ENCODE measurements at regions not wholly inside any gene's neighbourhood (a gene's known extent, or its start where the extent isn't known, plus 50 kb on each side); places are given as distances from the start of the nearest gene placed in this dataset.
"Not testable (repeated sequence)": the region's sequence is repeated elsewhere in the genome, so short reads cannot be mapped to it uniquely, and the experiment has no call there.

DNA sequence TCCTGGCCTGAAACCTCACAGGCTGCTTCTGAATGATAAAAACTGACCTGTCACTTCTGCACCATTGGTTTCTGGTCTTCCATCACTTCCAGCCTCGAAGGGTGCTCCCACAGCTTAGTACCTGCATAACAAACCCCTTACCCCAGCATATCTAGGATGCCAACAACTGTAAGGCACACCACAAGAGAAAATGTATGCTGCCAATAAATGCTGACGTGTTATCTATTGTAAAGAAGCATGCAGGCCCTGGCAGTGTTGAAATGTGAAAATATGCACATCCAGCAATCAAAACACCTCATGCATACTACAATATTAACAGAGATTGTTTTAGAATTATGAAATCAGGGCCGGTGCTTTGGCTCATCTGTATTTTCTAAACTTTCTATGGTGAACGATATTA lies 242.0 kb upstream of the NSMCE3 start:
- no peak for DNase-seq (ENCODE audit: low spot score)

GRCh38 chr15:29505535-29505934 lies 235.9 kb upstream of the NSMCE3 start:
- not testable (repeated sequence) for DNase-seq (ENCODE audit: low spot score)

GRCh38 chr15:29490747-29491471 lies 221.3 kb upstream of the NSMCE3 start:
- no peak for DNase-seq (ENCODE audit: low spot score)

DNA sequence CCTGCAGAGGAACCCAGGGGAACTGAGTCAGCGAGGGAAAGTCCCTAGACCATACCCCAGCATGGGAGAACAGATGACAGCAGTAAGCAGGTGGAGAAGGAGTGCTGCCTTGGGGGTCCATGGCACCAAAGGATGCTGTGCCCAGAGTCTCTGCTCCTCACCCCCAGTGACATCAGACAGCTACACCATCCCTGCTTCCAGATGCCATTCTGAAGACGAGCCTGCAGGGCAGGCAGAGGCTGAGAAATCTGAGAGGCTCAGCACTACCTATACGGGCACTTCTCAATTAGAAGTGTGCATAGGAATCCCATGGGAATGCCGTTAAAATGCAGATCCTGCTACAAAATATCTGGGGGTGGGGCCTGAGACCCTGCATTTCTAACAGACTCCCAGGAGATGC lies 211.3 kb upstream of the NSMCE3 start:
- no peak for DNase-seq (ENCODE audit: low spot score)

- DNase-seq (ENCODE audit: low spot score): no peak
These were observed 210.7 kb upstream of the NSMCE3 start for GRCh38 chr15:29480278-29480677.

DNA sequence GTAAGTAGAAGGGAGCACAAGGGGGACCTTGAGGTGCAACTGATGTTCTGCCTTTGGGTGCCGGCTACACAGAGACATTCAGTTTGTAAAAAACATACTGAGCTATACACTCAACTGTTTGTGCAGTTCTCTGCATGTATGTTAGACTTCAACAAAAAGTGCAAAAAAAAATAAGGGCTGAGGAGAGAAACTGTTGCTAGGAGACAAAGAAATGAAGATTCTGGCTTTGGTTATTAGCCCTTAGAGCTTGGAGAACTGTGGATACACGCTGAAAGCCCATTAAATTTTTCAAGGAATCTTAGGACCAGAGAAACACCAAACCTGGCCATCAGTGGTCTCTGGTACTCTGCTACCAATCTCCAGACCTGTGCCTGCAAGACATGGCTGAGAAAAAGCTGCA lies 207.6 kb upstream of the NSMCE3 start:
- DNase-seq (ENCODE audit: low spot score): no peak

- DNase-seq (ENCODE audit: low spot score): no peak
These were observed 207.0 kb upstream of the NSMCE3 start for GRCh38 chr15:29476503-29477080.

DNA sequence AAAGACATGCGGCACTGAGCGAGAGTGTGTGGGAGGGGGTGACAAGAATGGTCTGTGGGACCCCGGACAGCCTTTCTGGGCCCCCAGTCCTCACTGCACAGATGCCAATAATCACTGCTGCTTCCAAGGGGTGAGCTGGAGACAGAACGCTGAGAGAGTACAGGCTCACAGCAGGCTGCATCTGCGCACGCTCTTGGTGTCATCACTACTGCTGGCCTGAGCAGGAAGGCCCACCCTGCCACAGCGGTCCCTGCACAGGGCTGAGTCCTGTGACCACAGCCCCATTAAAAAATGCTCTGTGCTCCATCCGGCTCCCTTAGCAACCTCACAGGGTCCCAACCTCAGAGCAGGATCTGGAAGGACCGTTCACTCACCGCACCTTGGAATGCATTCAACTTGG lies 205.5 kb upstream of the NSMCE3 start:
- DNase-seq (ENCODE audit: low spot score): no peak

DNA sequence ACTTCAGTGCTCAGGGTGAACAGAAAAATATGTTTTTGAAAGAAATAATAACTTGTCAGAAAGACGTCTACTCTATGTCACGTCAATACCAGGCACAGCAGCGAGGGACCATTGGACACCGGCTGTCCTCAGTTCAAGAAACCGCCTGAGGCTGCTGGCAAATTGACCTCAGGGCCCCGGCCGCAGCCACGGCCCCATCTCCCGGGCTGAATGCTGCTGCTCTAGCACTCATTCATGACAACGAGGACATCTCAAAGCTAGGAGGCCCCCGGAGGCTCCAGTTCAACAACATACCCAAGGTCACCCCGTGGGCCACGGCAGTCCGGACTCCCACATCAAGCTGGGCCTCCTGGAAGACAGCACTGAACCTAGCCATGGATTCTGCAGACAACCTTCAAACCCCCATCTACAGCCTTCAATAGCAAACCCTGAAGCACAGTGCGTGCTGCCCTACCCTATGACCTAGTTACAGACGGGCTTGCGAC lies 204.0 kb upstream of the NSMCE3 start:
- DNase-seq (ENCODE audit: low spot score): no peak

- no peak for DNase-seq (ENCODE audit: low spot score)
These were observed 203.4 kb upstream of the NSMCE3 start for GRCh38 chr15:29472901-29473445.

DNA sequence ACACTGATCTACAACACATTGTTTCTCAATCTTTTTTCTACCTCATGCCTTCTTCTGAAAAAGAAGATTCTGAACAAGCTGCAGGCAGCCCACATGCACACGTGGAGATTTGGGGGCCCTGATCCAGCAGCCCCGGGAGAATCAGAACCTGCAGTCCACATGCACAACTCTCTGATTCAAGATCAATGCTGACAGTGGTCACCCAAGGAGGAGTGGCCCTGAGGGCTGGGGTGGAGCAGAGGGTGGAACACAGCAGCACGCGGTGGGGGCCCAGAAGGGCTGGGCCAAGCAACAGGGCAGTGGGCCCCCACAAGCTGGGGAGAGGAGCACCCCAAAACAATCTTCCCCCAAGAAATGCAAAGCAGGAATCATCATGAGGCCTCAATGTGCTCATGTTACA lies 202.1 kb upstream of the NSMCE3 start:
- no peak for DNase-seq (ENCODE audit: low spot score)

- no peak for DNase-seq (ENCODE audit: low spot score)
These were observed 201.7 kb upstream of the NSMCE3 start for GRCh38 chr15:29471306-29471705.

GRCh38 chr15:29470794-29471193 lies 201.2 kb upstream of the NSMCE3 start:
- DNase-seq (ENCODE audit: low spot score): no peak

DNA sequence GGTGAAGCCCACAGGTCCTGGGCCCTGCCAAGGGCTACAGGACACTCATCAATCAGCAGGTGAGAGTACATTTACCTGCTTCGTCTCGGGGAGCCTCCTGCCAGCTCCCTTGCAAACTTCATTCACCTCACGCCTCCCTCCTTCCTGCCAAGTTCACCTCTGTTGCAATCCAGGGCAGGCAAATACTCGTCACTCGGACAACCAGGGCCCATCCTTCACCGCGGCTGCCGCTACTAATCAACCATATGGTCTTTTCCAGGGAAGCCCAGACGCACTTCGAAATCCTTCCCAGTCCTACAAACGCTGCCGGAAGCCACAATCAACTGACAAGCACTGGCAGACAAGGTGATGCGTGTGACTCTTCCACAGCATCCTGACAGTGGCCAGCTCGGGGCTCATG lies 200.7 kb upstream of the NSMCE3 start:
- DNase-seq (ENCODE audit: low spot score): no peak

DNA sequence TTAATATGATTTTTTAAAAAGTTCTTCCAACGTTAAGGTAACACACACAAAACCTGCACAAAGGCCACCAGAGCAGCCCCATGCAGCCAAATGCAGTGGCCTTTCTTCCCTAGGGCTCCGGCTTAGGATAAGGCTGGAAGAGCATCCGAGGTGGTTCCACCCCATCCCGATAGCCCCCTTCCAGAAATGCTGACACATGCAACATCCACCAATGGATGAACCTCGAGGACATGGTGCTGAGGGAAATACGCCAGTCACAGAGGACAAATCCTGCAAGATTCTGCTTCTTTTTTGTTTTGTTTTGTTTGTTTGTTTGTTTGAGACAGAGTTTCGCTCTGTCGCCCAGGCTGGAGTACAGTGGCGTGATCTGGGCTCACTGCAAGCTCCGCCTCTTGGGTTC lies 199.3 kb upstream of the NSMCE3 start:
- no peak for DNase-seq (ENCODE audit: low spot score)

DNA sequence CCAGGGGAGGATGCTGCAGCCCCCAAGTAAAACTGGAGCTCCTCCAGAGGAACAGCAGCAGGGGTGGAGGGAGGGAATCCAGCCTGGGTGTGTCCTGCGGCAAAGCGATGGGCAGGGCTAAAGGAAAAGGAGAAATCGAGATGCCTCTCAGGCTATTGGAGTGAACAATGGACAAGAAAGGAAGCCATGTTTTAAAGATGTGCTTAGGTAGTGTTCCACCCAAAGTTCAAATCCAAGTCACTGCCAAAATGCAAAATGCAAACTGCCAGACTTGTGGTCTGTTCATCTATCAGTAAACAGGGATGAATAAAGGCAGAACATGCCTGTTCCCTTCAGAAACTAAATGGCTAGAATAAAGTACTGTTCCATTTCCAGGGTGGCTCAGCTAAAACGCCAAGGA lies 197.5 kb upstream of the NSMCE3 start:
- DNase-seq (ENCODE audit: low spot score): no peak

- no peak for DNase-seq (ENCODE audit: low spot score)
These were observed 196.7 kb upstream of the NSMCE3 start for GRCh38 chr15:29466292-29466691.

- DNase-seq (ENCODE audit: low spot score): no peak
These were observed 196.2 kb upstream of the NSMCE3 start for GRCh38 chr15:29465816-29466215.

DNA sequence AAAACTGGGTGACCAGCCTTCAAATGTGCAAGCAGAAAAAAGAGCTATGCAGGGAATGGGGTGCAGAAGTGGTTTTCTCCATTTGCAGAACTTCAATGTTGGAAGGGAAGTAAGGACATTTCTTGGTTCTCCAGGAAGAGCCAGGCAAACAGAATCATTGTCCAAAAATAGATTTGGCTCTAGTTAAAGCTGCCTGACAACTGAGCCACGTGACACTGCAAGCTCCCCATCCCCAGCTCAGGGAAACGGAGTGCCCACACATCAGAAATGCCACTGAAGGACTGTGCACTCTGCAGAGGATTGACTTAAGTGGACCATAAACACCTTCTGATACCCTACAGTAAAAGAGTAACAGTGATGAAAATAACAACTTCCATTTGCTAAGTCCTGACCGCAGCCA lies 195.6 kb upstream of the NSMCE3 start:
- no peak for DNase-seq (ENCODE audit: low spot score)

- no peak for DNase-seq (ENCODE audit: low spot score)
These were observed 192.3 kb upstream of the NSMCE3 start for GRCh38 chr15:29461877-29462276.

- no peak for DNase-seq (ENCODE audit: low spot score)
These were observed 188.7 kb upstream of the NSMCE3 start for GRCh38 chr15:29458361-29458760.

GRCh38 chr15:29457729-29458128 lies 188.1 kb upstream of the NSMCE3 start:
- no peak for DNase-seq (ENCODE audit: low spot score)

- no peak for DNase-seq (ENCODE audit: low spot score)
These were observed 187.3 kb upstream of the NSMCE3 start for GRCh38 chr15:29456964-29457363.

- no peak for DNase-seq (ENCODE audit: low spot score)
These were observed 186.6 kb upstream of the NSMCE3 start for GRCh38 chr15:29456255-29456654.

Data from putamen (tissue), 1 donor.